ENCODE measurements at regions not wholly inside any gene's neighbourhood (a gene's known extent, or its start where the extent isn't known, plus 50 kb on each side); places are given as distances from the start of the nearest gene placed in this dataset.
"Not testable (repeated sequence)": the region's sequence is repeated elsewhere in the genome, so short reads cannot be mapped to it uniquely, and the experiment has no call there.

DNA sequence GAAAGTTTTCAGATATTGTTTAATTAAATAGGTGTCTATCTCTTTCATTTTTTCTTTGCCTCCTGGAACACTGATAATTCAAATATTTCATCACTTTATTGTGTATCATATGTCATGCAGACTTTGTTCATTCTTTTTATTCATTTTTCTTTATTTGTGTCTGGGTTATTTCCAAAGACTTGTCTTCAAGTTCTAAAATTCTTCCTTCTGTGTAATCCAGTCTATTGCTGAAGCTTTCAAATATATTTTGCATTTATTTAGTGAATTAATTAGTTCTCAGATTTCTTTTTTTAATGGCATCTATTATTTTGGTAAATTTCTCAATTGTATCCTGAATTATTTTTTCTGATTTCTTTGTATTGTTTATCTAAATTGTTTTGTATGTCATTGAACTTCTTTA is 70.1 kb downstream of the ZNF330 start:
- no peak for DNase-seq (ENCODE audit: low spot score)

DNA sequence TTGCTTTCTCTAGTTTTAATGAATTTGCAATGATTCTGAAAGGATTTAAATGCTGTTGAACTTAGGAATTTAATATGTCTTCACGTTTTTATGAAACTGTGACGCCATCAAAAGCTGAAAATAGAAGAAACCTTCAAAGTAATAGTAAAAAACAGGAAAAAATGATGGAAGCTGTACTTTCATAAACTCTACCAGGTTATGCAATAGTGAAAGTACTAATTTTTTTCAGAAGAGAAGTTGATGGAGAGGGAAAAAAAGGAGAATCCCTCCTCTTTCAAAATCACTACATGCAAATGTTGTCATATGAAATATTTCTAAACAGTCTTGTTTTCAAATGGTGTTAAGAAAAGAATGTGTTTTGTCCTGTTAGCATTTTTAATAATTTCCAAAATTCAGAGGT is 73.6 kb downstream of the ZNF330 start:
- no peak for DNase-seq (ENCODE audit: low spot score)

DNA sequence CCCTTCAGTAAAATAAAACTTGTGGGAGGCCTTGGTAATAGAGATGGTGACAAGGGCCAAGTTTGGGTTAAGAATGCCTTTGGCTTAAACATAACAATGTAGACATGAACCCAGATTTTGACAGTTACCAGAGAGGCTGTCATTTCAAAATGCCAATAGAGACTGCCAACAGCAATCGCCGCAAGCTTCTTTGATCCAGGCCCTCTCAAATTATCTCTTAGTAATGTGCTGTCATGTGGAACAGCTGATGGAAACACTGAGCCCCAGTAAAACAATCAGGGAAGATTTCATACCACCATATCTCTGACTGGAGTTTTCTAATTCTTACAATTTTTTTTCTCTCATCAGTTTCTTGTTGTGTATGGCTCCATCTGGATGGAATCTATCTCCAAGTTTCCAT is 80.5 kb downstream of the ZNF330 start:
- no peak for DNase-seq (ENCODE audit: low spot score)

GRCh38 chr4:141302924-141303323 is 82.2 kb downstream of the ZNF330 start:
- no peak for DNase-seq (ENCODE audit: low spot score)

- no peak for DNase-seq (ENCODE audit: low spot score)
Observed at GRCh38 chr4:141304346-141304745, 83.7 kb downstream of the ZNF330 start.

- DNase-seq (ENCODE audit: low spot score): no peak
Observed at GRCh38 chr4:141306331-141306730, 85.6 kb downstream of the ZNF330 start.

- peak; percentile 78 for DNase-seq (ENCODE audit: low spot score)
Observed at GRCh38 chr4:141307241-141307689, 86.6 kb downstream of the ZNF330 start.

DNA sequence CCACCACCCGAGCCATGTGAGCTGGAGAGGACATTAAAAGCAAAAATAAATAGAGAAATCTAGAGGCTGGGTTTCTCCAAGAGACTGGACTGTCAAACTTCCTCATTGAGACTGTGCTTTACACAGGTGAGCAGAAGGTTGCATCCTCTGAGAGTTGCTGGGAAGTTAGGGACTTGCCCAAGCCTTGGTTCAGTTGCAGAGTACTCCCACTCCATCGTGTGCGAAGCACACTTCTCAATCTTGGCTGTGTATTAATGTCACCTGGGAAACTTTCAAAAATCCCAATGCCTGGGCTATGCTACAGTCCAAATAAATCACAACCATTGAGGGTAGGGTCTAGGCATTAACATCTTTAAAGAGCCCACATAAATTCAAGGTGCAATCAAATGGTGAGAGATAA is 89.2 kb downstream of the ZNF330 start:
- DNase-seq (ENCODE audit: low spot score): no peak

GRCh38 chr4:141311246-141312204 is 90.8 kb downstream of the ZNF330 start:
- no peak for DNase-seq (ENCODE audit: low spot score)

DNA sequence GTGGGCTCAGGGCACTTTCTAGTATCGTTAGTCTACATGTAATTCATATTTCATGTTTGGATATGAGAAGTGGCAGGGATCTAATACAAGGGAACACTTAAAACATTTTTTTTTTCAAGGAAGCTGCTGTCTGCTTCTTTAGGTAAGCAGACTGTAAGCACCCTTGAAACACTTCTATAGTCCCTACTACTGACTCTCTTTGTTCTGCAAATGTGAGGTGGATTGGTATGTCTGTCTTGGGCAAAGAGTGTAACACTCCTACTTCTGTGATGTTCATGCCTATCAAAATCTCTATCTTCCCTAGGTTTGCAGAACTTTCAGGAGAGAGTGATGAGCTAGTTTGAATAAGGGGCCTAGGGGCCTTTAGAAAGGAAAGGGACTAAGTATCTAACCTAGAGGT is 93.9 kb downstream of the ZNF330 start:
- no peak for DNase-seq (ENCODE audit: low spot score)

DNA sequence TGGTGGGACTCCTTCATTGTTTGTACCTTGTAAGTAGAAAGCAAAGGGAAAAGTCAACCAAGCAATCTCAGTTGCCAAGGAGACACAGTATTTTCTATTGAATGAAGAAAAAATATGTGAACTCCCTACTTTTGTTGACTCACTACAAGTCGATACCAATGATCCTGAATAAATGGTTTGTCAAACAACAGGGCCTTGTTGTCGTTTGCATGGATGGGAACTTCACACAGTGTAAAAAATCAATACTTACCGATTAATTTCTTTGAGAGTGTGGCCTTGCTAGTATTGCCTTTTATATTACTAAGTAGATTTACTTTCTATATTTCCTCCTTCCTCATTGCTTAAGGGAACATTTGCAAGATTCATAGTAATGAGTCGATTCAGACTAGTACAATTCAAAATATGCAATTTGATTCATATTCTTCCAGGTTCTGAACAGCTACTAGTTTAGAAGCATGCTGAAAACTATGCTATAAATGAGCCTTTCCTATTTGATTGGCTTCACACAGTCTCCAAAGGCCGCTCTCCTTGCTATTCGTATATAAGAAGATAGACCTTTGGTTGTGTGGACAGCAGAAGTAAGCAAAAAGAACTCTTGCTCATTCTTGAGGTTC is 108.0 kb downstream of the ZNF330 start:
- DNase-seq (ENCODE audit: low spot score): no peak

DNA sequence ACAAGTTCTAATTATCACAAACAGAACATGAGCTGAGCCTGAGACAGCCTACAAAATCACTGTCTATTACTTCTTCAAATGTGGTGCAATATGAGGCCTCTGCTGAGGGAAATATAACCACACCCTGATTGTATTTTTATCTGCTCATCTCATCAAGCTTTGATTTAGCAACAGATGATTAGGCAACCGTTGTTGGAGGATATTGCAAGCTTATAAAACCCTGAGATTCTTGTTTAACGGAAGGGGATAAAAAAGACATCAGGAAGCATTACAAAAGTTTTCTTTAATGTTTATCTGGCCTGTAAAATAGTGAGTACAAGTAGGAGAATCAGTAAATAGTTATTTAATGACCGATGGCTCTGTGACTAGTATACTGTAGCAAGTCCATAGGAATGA is 108.5 kb downstream of the ZNF330 start:
- DNase-seq (ENCODE audit: low spot score): no peak

DNA sequence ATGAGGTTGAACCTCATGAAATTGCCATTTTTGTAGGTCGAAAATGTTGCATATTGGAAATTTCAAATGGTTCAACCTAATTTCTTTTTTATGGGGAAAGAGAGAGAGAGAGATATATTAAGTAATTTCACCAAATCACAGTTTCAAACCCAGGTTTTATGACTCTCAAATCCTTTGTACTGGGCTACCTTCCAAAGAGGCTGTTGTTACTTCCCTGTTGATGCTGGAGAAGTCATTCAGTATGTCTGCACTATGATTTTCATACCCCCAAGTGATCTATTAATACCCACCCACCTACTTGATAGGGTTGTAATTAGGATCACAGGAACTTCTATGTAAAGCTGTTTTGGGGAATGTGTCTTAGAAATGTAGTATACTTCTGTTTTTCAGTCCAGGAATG is 109.9 kb downstream of the ZNF330 start:
- DNase-seq (ENCODE audit: low spot score): no peak

DNA sequence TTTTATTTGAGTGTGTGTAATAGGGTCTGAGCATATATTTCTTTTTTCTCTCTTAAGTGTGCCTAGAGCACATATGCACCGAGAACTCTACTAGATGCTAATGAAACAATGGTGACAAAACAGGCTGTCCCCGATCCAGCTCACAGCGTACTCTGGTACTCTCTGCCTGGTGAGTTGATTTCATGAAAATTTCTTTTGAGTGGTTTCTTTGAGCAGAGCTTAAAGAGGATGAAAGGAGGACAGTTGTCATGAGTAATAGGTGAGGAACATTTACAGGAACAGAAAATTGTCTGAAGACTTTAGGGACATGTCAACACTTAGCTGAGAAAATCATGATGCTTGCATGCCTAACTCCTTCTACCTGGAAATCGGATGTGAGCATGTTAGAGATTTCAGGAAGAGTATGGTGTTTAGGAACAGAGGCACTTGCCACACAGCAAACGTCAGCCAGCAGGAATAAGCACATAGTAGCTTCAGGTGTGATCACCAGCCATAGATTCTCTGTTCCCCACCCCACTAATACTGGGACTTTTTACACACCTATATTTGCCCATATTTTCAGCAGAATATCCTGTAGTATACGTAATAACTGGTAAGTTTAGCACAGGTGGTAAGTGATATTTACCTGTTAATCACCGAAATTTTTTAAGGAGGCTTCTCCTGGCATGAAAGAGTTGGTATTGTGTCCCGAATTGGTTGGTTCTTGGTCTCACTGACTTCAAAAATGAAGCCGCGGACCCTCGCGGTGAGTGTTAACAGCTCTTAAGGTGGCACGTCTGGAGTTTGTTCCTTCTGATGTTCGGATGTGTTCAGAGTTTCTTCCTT is 111.1 kb downstream of the ZNF330 start:
- no peak for DNase-seq (ENCODE audit: low spot score)

DNA sequence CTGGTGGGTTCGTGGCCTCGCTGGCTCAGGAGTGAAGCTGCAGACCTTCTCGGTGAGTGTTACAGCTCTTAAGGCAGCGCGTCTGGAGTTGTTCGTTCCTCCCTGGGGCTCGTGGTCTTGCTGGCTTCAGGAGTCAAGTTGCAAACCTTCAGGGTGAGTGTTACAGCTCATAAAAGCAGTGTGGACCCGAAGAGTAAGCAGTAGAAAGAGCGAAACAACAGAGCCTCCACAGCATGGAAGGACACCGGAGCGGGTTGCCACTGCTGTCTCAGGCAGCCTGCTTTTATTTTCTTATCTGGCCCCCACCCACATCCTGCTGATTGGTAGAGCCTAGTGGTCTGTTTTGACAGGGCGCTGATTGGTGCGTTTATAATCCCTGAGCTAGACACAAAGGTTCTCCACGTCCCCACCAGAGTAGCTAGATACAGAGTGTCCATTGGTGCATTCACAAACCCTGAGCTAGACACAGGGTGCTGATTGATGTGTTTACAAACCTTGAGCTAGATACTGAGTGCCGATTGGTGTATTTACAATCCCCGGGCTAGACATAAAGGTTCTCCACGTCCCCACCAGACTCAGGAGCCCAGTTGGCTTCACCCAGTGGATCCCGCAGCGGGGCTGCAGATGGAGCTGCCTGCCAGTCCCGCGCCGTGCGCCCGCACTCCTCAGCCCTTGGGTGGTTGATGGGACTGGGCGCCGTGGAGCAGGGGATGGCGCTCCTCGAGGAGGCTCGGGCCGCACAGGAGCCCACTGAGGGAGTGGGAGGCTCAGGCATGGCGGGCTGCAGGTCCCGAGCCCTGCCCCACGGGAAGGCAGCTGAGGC is 111.9 kb downstream of the ZNF330 start:
- DNase-seq (ENCODE audit: low spot score): not testable (repeated sequence)

- not testable (repeated sequence) for DNase-seq (ENCODE audit: low spot score)
Observed at GRCh38 chr4:141333456-141334230, 112.9 kb downstream of the ZNF330 start.

DNA sequence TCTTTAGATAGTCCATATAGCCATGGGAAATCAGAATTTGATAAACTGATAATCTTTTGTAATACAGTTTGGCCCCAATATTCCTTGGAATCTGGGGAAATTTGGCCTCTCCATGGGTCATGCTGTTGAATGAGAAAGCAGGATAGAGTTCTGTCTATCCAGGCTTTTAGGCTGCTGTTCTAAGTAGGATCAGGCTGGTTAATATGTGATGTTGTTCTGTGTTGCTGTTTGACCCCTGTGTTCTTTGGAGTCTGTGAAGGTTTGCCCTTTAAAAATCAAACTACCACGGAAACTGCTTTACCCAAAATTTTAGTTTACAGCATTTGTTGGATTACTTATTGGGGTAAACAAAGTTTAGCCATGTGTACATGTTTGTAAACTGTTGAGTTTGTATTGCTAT is 114.5 kb downstream of the ZNF330 start:
- no peak for DNase-seq (ENCODE audit: low spot score)

DNA sequence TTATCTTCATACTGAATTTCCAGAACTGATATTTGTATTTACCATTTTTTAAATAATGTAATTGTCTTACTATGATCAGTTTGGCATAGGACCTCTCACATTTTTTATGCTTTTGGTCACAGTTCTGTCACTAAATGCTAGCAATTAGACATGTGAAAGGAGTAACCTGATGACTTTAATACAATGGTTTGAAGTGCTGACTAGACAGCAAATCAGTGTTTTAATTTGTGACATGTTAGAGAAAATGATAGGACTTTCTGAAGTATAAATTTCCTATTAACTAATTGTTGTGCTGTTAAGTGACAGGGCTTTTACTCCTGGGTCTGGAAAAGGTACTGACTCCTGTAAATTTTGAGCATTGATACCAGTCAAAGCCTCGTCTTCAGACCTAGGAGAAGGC is 117.5 kb downstream of the ZNF330 start:
- no peak for DNase-seq (ENCODE audit: low spot score)

DNA sequence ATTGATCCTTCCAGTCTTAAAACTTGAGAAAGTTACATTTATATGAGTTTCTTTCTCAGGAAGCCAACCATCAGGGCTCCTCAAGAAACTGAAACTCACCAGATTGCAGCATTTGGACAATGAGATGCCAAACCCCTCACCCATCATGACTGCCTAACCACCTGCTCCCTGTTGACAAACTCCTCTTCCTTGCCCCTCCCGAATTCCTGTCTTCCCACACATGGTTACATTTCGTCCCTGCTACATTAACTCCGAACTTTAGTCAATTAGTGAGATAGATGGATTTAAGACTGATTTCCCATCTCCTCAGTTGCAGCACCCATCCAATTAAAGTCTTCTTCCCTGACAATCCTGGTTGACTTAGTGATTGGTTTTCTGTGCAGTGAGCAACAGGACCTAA is 118.7 kb downstream of the ZNF330 start:
- DNase-seq (ENCODE audit: low spot score): no peak

DNA sequence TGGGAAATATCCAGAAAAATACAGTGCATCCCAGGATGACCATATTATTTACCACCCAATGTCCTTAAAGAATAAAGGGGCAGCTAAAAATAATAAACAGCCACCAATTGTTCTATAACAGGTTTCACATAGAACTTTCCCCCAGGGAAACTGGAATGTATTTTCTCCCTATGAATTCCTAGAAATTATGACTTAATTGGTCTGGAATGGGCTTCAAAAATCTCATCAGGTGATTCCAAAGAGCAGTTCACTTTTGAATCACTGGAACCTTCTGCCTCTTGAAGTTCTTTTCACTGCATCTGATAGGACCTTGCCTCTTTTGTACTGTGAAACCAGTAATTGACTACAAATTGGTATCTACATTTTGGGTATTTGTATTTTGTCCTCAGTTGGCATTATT is 119.3 kb downstream of the ZNF330 start:
- DNase-seq (ENCODE audit: low spot score): no peak

GRCh38 chr4:141340458-141340857 is 119.8 kb downstream of the ZNF330 start:
- no peak for DNase-seq (ENCODE audit: low spot score)

All from Ammon's horn (tissue), 1 donor.